HepG2 (cell line): ENCODE measurements at regions not wholly inside any gene's neighbourhood (a gene's known extent, or its start where the extent isn't known, plus 50 kb on each side); places are given as distances from the start of the nearest gene placed in this dataset.

Source experiments
- AHDC1 ChIP-seq: sonication (generic); formaldehyde crosslinking; IDR thresholded peaks from 2 replicates; pipeline ENCODE4 v1.5.1; 2020; ENCODE audit warnings: mild to moderate bottlenecking, missing genetic modification reagents, borderline replicate concordance
- ZNF205 ChIP-seq: IDR thresholded peaks from 2 replicates; pipeline ENCODE4 v1.6.1; 2018; ENCODE audit warnings: missing biosample characterization, missing genetic modification reagents

GRCh38 chr5:96320797-96321196 is 112.3 kb downstream of the PCSK1 start:
- TF ChIP-seq ZNF205 (CRISPR knock-in tag) (no peak), AHDC1 (CRISPR knock-in tag) (no peak)
